ENCODE measurements at regions not wholly inside any gene's neighbourhood (a gene's known extent, or its start where the extent isn't known, plus 50 kb on each side); places are given as distances from the start of the nearest gene placed in this dataset.

GRCh38 chrX:67872958-67873357 lies 329.1 kb downstream of the AR start:
- FAIRE-seq: no peak

DNA sequence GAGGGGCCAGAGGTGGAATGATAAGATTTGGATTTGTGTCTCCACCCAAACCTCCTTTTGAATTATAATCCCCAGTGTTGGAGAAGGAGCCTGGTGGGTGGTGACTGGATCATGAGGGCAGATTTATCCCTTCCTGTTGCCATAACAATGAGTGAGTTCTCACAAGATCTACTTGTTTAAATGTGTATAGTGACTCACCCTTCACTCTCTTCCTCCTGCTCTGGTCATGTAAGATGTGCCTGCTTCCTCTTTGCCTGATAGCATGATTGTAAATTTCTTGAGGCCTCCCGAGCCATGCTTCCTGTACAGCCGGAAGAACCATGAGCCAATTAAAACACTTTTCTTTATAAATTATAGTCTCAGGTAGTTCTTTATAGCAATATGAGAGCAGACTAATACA lies 348.6 kb downstream of the AR start:
- no peak for FAIRE-seq

DNA sequence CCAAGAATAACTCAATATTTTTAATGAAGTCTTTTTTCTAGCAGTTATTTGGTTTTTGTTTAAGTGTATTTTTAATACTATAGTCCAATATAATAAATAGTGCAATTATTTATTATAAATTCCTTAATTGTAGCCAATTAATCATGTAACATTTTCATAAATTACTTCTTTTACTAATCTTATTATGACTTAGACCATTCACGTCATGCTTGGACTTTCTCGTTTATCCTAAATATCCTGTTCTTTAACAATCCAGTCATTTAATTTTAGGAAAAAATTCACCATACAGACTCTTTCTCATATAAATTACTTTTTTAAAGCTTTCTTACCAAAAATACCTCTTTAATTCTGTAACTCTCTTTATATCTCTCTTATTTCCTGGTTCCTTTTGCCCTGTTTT lies 350.1 kb downstream of the AR start:
- peak; percentile 69 for FAIRE-seq

DNA sequence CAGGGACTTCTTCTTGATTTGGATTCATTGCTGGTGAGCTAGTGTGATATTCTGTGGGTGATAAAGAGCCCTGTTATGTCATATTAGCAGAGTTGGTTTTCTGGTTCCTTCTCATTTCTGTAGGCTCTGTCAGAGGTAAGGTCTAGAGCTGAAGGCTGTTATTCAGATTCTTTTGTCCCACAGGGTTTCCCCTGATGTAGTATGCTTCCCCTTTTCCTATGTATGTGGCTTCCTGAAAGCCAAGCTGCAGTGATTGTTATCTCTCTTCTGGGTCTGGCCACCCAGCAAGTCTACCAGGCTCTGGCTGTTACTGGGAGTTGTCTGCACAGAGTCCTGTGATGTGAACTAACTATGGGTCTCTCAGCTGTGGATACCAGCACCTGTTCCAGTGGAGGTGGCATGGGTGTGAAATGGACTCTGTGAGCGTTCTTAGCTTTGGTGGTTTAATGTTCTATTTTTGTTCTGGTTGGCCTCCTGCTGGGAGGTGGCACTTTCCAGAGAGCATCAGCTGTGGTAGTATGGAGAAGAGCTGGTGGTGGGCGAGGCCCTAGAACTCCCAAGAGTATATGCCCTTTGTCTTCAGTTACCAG lies 373.7 kb downstream of the AR start:
- FAIRE-seq: no peak

- no peak for FAIRE-seq
These were observed 379.1 kb downstream of the AR start for GRCh38 chrX:67922966-67923365.

GRCh38 chrX:67939270-67939669 lies 395.4 kb downstream of the AR start:
- no peak for FAIRE-seq

- no peak for FAIRE-seq
These were observed 405.4 kb downstream of the AR start for GRCh38 chrX:67949270-67949669.

DNA sequence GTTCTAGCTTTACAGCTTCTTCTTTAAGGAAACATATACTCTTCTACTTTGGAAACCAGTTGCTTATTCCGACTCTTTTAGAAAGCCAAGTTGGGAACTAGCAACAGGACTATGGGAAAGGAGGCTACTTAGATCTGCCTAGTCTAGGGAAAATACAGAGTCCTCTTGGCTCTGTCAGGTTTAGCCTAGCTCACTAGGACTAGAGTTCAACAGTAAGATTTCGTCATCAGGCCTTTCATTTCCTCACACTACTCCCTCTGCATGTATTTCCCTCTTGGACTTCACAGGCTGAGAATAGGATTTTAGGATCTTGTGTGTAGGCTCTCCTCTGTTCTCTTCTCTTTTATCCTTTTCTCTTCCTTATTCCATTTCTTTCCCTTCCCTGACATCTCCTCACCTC lies 409.8 kb downstream of the AR start:
- no peak for FAIRE-seq

GRCh38 chrX:67961516-67961915 lies 417.7 kb downstream of the AR start:
- no peak for FAIRE-seq
